GM12872 (cell line): ENCODE measurements at regions not wholly inside any gene's neighbourhood (a gene's known extent, or its start where the extent isn't known, plus 50 kb on each side); places are given as distances from the start of the nearest gene placed in this dataset.

ENCODE experiments used
- CTCF ChIP-seq: IDR thresholded peaks from 3 replicates; pipeline ENCODE4 v1.5.1; 2011; ENCODE audit warnings: low read depth, mild to moderate bottlenecking, low read length, moderate library complexity; ENCODE audit not compliant: insufficient read depth

- no peak for TF ChIP-seq CTCF
Observed at GRCh38 chr7:33854801-33855350, 50.5 kb upstream of the BMPER start.
